NCI-H82 treated with DMSO at 0.1 percent for 48 hours (cell line): ENCODE measurements at regions not wholly inside any gene's neighbourhood (a gene's known extent, or its start where the extent isn't known, plus 50 kb on each side); places are given as distances from the start of the nearest gene placed in this dataset.
"Not testable (repeated sequence)": the region's sequence is repeated elsewhere in the genome, so short reads cannot be mapped to it uniquely, and the experiment has no call there.

Experiments used
- DNase-seq: peaks from one replicate; lab custom pipeline; 2025; ENCODE audit not compliant: unreplicated experiment; lab: John Stamatoyannopoulos, UW

GRCh38 chr5:130501151-130501865 is 597.0 kb downstream of the CHSY3 start:
- DNase-seq, result no peak

DNA sequence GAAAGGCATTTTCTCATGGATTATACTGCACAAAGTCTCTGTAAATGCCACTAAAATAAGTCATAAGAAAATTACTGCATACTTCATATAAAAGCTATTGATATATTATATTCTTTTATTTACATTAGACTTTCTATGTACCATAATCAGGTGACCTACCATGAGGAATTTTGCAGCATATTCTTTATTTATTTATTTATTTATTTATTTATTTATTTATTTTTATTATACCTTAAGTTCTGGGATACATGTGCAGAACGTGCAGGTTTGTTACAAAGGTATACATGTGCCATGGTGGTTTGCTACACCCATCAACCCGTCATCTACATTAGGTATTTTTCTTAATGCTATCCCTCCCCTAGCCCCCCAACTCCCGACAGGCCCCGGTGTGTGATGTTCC is 596.2 kb downstream of the CHSY3 start:
- DNase-seq, result not testable (repeated sequence)

DNA sequence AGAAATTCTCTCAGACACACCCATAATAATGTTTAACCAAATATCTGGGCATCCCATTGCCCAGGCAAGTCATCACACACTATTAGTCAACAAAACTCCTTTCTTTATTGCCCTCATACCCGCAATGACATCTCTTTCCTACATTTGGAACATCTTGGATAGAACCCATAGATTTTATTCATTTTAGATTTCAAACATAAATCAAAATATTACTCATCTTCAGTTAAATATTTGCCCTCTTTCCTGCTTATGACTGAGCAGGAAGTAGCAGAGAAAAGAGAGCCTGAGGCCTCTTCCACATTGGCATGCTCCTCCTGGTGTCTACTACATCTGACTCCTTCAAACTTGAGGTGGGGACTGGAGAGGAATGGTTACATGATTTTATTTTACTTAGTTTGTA is 592.0 kb downstream of the CHSY3 start:
- DNase-seq, result no peak

DNA sequence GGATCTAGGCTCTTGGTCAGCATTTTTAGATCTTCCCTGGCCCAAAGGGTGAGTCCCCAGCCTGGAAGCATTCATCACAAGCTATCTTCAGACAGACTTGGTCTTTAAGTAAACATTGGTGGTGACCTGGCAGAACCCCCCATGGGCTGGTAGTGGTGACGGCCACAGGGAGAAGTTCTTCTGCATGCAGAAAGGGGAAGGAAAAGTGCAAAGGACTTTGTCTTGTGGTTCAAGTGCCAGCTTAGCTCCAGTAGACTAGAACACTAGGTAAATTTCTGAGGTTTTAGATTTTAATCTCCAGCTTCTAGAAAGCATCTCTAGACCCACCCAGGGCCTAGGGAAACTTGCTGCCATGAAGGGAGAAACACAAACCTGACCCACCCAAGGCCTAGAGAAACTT is 584.0 kb downstream of the CHSY3 start:
- no peak for DNase-seq

- DNase-seq, result no peak
Observed at GRCh38 chr5:130479045-130479804, 575.0 kb downstream of the CHSY3 start.

- DNase-seq, result no peak
Observed at GRCh38 chr5:130476325-130476724, 572.1 kb downstream of the CHSY3 start.

DNA sequence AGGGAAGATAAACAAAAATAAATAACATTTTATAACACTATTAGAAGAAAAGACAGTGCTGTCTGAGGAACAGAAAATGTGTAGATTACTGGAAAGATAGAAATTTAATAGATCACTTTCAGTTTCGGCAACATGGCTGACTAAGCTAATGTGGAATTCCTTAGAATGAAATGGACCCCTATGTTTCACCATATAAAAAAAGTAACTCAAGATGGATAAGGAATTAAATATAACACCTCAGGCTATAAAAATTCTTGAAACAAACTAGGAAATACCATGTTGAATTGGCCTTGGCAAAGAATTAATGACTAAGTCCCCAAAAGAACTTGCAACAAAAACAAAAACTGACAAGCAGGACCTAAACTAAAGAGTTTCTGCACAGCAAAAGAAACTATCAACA is 558.3 kb downstream of the CHSY3 start:
- no peak for DNase-seq

- DNase-seq, result no peak
Observed at GRCh38 chr5:130455175-130455574, 550.9 kb downstream of the CHSY3 start.

DNA sequence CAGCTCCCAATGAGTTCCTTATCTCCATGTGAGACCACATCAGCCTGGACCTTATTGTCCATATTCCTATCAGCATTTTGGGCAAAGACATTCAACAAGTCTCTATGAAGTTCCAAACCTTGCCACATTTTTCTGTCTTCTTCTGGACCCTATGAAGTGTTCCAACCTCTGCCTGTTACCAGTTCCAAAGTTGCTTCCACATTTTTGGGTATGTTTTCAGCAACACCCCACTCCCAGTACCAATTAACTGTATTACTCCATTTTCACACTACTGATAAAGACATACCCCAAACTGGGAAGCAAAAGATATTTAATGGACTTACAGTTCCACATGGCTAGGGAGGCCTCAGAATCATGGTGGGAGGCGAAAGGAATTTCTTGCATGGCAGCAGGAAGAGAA is 548.5 kb downstream of the CHSY3 start:
- DNase-seq, result no peak

DNA sequence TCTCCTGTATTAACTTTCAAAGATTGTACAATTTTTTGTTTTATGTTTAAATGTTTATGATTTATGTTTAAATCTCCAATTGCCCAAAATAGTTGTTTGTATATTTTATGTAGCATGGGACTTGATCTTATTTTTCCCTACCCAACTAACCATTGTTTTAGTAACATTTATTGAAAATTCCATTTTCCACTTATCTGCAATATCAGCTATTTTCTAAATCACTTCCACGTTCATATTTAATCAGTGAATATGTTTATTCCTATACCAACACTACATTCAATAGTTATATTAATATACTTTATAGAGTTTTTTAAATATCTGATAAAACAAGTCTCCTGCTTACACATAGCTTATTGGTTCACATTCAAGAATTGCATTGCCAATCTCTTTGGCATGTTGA is 532.2 kb downstream of the CHSY3 start:
- no peak for DNase-seq

- DNase-seq, result no peak
Observed at GRCh38 chr5:130427222-130427955, 523.1 kb downstream of the CHSY3 start.

GRCh38 chr5:130425424-130425823 is 521.2 kb downstream of the CHSY3 start:
- DNase-seq, result no peak

DNA sequence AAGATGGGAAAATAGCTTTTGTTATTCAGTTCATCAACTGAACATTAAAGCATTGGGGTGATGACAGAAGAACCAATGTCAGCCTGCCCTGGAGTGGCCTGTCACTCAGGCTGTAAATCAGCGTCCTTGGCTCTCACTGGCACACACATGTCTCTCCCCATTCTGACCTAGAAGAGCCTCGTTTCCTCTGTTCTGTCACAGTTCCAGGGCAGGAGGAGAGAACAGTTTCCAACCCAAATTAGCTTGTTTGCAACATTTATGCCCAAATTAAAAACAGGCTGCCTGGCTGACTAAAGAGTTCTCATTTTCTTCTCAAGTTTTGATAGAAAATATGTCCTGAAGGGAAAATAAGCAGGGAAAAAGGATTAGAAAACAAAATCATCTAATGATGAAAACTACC is 520.1 kb downstream of the CHSY3 start:
- DNase-seq, result no peak

GRCh38 chr5:130402906-130403305 is 498.6 kb downstream of the CHSY3 start:
- no peak for DNase-seq

- DNase-seq, result no peak
Observed at GRCh38 chr5:130400091-130400490, 495.8 kb downstream of the CHSY3 start.

- DNase-seq, result no peak
Observed at GRCh38 chr5:130398825-130399224, 494.6 kb downstream of the CHSY3 start.

GRCh38 chr5:130397727-130398126 is 493.5 kb downstream of the CHSY3 start:
- DNase-seq, result not testable (repeated sequence)

GRCh38 chr5:130397132-130397531 is 492.9 kb downstream of the CHSY3 start:
- no peak for DNase-seq

DNA sequence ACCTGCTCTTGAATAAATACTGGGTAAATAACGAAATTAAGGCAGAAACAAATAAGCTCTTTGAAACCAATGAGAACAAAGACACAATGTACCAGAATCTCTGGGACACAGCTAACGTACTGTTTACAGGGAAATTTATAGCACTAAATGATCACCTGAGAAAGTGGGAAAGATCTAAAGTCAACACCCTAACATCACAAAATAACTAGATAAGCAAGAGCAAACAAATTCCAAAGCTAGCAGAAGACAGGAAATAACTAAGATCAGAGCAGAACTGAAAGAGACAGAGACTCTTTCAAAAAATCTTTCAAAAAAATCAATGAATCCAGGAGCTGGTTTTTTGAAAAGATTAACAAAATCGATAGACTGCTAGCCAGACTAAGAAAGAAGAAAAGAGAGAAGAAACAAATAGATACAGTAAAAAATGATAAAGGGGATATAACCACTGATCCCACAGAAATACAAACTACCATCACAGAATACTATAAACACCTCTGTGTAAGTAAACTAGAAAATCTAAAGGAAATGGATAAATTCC is 487.5 kb downstream of the CHSY3 start:
- DNase-seq, result not testable (repeated sequence)

- DNase-seq, result no peak
Observed at GRCh38 chr5:130386155-130386554, 481.9 kb downstream of the CHSY3 start.

GRCh38 chr5:130385656-130386055 is 481.4 kb downstream of the CHSY3 start:
- DNase-seq, result no peak

DNA sequence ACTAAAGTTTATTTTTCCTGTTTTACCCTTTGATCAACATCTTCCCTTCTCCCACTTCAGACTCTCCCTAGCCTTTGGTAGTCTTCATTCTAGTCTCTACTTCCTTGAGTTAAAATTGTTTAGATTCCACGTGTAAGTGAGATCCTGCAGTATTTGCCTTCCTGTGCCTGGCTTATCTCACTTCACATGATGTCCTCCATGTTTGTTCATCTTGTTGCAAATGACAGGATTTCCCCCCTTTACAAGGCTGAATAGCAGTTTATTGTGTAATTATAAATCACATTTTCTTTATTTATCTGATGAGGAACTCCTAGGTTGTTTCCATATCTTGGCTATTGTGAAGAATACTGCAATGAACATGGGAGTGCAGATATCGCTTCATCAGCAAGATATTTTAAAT is 461.7 kb downstream of the CHSY3 start:
- no peak for DNase-seq
